ENCODE measurements at regions not wholly inside any gene's neighbourhood (a gene's known extent, or its start where the extent isn't known, plus 50 kb on each side); places are given as distances from the start of the nearest gene placed in this dataset.

DNA sequence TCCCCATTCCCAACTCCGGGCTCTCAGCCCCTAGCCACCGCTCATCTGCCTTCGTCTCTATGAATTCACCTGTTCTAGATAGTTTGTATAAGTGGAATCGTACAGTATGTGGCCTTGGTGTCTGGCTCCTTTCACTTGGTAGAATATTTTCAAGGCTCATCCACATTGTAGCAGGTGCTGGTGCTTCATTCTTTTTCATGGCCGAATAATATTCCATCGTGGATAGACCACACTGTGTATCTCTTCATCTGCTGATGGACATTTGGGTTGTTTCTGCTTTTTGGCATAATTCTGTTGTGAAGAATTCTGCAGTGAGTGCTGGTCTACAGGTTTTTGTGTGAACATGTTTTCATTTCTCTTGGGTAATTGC, 324.2 kb downstream of the SEC14L1 start:
- no peak for DNase-seq

DNA sequence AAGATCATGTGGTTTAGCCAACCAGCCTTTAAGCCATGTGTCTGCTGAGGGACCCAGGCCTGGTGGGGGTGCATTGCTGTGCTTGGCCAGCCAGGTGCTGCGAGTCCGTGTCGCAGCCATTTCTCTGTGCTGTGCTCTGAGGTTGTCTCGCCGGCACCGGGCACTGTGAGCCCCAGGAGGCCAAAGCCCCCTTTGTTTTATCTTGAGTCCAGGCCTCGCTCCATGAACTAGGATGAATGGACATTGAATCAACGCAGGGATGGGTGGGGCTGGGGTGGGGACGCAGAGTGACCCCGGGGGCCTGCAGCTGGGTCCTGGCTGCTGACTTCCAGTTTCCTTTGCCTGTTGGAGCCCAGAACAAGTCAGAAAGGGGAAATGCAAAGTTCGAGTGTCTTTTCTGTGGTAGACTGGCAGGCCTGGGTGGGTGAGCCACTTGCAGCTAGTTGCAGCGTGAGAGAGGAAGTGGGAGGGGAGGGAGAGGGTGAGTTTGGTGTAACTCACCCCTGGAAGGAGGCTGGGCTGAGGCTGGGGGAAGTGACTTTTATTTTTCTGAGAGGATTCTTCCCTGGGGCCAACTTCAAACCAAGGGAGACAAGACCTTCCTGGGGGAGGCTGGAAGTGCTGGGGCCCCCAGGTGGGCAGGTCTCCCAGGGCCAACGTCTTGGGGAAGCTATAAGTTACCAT, 324.7 kb downstream of the SEC14L1 start:
- no peak for DNase-seq

DNA sequence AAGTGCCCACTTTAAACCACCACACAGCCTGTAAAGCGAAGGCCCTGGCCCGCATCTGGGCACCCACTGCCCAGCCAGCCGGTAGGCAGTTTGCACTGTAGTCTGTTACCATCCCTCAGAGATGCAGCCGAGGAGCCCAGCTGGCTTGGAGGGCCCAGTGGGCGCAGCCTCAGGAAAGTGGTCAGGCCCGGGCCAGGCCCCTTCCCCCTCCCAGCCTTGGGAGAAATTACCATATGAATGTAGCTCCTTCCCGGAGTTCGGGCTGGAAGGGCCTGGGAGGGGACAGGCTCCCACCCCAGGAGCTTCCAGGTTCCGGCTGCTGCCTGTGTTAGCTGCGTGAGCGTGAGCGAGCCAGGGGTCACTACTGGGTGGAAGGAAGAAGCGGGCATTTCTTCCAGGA, 325.4 kb downstream of the SEC14L1 start:
- DNase-seq = no peak

DNA sequence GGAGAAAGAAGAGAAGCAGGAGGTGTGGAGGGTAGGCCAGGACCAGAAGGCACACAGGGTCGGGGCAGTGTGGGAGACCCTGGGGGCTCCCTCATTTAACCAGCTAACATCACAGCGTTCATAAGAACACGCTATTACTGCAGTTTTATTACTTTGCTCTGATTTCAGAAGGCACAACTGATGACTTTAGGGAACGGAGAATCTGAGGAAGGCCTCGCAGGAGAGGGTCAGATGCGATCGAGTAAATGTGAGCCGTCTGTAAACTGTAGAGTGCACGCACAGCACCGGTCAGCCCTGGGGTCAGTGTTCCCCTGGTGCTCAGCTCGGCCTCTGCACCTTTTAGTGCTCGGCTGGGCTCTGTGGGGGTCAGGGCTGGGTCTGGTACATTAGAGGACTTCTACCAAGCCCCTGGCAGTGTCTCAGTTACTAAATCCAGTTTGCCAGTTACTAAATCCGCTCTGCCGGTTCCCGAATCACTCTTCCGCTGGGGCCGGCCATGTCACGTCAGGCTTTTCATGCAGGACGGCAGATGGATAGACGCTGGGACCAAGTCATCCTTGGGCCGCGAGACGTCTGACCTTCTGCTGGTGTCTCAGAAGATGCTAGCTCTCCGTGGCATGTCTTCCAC, 325.9 kb downstream of the SEC14L1 start:
- DNase-seq = no peak

DNA sequence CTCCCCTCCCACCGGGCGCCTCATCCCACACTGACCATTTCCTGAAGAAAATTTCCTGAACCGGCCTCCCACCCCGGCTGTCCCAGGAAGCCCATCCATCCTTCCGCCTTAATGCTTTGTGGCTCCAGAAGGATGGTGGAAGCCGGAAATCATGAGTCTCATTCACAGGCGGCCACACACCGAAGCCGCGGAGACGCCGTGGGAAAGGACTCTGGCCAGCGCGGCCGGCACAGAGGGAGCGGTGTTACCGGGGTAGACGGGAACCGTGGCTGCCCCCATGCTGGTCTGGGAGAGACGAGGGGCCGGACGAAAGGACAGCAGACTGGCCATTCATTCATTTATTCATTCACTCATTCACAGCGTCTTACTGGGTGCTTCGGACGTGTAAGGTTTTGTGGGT, 326.8 kb downstream of the SEC14L1 start:
- DNase-seq = no peak

DNA sequence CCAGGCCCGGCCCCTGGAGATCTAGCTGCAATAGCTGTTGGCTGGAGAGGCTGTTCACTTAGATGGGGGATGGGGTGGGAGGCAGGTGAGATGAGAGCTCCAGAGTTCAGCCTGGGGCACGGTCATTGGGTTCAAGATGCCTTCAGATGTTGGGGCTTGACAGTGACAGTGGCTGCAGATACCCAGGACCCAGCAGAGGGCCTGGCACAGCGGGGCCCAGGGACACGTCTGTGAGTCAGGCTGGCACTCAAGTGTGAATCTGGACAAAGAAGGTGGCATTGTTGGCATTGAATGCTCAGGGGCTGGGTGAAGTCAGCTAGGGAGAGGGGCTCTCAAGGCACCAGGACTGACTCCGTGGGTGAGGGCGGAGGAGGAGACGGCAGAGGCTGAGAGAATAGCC, 328.1 kb downstream of the SEC14L1 start:
- DNase-seq = no peak

DNA sequence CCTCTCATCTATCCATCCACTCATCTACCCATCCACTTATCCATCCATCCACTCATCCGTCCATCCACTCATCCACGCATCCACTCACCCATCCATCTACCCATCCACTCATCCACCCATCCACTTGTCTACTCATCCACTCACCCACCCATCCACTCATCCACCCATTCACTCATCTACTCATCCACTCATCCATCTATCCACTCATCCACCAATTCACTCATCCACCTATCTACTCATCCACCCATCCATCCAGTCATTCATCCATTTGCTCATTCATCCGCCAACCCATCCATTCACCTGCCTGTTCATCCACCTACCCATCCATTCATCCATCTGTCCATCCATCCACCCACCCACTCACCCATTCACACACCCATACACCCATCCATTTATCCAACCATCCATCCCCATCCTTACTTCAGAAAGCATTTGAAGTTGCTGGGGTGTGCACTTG, 329.6 kb downstream of the SEC14L1 start:
- no peak for DNase-seq

DNA sequence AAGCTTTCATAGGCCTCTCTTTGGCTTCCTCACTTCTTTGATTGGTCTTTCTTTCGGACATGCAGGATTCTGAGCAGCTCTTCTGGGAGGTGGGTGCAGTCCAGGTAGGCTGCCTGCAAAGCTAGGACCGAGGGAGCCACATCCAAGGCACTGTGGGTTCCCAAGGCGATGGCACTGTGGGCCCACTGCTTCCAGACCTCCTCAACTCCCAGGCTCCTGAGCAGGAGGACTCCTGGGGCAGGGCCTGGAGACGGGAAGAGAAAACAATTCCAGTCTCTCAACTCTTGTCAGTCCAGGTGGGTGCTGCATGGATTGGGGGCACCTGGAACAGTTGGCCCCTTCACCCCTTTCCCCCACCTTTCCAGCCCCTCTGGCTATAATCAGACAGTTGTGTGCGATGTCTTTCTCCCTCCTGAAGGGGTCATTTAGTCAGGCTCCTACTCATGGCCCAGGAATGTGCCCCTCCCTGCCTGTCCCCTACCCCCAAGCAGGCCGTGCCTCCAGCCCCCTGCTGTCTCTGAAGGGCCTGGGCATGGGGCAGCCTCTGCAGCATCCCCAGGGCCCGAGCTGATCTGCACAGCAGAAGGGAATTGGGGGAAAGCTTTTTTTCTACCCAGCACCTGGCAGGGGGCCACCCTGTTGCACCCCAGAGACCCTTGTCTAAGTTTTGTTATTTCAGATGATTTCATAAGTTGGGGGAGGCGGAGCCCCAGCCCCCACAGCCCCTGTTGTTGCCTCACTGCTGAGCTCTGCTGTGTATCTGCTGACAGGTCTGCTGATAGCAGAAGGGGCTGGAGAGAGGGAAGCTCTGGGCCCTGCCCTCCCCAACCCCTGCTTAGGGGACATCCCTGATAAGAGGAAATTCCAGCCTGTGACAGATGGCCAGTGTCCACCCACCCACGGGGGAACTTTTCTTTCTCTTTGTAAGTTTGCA, 330.3 kb downstream of the SEC14L1 start:
- no peak for DNase-seq

DNA sequence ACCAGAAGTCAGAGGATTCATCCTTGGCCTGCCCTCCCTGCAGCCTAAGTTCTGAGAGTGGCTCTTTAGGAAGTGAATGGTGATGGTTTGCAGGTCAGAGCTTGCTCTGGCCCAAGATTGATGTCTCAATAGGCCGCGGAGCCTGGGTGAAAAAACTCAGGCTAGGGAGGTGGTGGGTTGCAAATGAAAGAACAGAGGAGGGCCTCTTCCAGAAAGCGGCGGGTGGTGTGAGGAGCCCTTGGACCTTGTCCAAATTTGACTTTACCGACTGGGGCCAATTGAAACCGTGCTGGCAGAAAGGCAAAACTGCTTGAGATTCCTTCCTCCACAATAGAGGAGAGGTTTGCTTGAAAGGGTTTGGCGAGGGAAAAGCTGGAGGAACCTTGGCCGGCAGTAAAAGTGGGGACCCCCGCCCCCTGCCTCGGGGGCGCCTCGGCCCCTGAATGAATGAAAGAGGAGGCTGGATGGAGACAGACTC, 331.3 kb downstream of the SEC14L1 start:
- DNase-seq = peak; percentile 88

DNA sequence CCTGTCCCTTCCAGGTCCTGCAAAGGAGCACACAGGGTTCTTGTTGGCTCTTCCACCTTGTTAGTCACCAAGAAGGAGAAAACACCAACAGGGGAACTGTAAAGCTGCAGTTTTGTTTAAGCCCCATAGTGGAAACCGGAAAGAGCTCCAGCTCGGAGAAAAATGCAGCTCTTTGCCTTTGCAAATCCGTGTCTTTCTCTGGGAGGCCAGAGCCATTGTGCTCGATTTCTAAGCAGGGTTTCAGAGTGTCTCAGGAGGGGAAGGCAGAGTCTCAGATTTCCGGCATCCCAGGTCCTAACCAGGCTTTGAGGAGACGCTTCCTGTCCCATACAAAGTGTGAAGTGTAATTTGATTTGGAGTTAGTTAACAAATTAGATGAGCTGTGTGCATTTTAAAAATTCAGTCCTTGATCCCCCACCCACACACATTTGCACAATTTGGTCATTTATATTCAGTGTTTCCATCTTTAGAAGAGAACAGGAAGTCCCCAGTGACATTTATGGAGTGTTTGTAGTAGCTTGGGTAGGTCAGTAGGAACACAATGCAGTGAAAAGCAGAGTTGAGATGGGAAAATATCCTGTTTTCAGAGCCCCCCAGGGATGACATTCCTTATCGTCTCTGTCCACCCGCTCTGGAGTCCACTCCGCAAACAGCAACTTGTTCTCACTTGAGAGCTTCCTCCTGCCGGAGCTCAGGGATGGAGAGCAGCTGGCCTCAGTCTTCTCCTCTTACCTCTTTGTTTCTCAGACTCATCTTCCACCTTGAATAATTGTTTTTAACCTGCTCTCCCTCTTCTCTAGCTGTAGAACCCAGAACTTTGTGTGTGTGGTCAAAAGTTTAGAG, 331.9 kb downstream of the SEC14L1 start:
- no peak for DNase-seq

DNA sequence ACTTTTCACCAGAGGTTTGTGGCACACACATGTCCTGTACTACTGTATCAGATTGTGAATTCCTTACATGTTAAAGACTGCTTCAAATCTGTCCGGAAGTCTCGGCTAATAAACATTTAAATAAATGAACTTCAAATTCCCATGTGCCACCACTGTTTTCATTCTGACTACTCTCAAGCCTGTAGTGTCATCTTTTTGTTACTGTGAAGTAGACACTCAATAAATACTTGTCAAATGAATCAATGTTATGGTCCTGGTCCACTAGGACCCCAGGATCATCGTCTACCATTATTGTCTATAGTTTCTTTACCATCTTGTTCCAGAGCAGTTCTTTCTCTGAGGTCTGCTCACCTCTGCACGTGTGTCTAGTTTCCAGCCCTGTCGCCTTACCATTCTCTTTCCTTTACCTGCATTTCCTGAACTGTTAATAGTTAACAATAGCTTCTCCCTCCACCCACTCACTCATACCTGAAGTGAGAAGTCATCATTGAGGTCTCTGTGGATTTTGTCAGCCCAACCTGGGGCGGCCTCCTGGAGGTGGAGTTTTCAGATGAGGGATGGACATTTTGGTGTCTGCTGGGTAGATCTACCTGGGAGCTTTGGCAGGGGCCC, 333.0 kb downstream of the SEC14L1 start:
- DNase-seq = no peak

DNA sequence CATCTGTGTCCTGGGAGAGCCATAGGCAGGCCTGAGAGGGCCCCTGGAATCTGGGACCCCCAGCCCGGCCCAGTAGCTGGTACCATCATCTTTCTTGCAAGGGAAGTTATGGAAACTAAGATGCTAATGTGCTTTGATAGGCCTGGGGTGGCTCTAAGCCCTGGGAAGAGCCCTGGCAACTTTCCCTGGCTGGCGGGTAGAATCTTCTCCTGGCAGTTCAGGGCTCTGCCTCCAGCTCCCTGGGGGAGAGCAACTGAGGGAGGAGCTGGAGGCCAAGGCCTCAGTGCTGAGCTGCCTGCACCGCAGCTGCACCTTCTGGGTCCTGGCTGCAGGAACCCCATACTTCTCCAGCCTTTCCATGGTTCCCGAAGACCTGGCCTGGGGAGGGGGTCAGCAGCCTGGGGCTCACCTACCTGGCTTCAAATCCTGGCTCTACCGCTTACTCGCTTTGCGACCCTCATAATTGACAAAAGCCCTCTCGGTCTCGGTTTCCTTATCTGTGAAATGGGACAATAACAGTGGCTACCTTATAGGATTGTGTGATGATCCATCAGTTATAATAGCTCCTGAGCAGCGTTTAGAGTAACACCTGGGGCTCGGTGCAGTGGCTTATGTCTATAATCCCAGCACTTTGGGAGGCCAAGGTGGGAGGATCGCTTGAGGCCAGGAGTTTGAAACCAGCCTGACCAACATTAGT, 333.7 kb downstream of the SEC14L1 start:
- DNase-seq = no peak

DNA sequence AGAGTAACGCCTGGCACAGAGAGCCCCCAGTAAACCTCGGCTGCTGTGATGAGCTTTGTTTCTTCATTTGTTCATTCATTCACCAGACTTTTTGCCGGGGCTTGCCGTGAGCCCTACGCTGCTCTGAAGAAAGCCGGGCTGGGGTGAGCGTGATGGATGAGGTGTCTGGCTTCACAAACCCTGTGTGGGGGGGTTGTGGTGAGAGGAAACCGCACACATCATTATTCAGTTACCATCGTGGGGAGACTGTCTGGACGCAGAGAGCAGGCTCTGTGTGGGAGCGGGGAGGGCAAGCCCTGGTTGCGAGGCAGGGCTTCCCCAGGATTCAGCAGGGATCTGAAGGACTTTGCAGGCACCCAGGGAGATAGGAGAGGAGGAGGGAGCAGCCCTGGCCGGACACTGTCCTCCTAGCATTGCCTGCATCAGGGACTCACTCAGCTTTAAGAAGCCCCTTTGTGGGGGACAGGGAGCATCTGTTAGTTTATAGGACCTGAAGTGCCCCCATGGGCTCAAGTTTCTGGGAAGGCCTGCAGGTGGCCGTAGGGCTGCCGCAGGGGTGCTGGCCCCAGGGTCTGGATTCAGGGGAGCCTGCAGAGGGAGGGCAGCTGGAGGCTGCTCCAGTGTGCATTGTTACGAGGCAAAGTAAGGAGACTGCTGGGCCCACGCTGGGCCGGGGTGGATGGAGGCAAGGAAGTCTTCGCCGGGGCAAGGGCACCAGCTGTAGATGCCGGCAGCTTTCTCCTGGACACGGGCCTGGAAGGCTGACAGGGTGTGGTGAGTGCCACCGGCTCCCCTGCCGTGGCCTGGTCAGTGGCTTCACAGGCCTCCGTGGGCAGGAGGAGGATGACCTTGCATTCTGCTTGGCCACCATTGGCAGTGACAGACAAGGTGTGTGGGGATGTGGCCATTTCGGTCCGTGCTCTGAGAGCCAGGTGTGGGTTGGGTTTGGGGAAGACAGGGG, 334.5 kb downstream of the SEC14L1 start:
- no peak for DNase-seq

DNA sequence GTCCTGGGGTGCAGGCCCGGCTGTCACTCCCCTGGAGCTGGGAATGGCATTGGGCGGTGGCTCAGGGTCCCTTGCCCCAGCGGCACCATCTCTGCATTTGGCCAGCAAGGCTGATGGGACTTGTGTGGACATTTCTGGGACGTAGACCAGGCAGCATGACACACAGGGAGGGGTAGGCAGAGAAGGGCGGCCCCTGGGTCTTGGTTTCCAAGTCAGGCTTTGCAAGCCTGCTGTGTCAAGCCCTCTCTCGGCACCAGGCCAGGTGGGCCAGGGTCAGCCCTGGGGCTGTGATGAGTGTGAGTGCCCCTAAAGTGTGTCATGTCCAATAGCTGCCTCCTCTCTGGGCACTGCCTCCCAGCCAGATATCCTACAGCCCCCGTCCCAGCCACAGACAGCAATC, 335.2 kb downstream of the SEC14L1 start:
- DNase-seq = no peak

DNA sequence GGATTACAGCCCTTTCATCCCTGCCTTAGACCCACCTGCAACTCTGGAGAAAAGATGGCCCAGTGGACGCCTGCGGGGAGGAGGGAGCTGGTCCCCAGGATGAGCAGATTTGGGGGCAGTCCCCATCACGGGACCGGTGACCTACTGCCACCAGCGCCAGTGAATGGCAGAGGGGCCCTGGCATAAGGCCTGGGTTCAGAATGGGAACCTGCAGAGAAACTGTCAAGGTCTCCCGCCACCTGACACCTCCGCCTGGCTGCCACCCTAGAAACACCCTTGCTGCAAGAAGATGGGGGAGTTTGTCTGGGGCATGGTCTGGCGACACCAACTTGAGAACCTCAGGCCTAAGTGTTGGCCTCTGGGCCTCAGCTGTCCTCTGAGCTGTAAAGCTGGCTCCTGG, 335.7 kb downstream of the SEC14L1 start:
- DNase-seq = no peak

DNA sequence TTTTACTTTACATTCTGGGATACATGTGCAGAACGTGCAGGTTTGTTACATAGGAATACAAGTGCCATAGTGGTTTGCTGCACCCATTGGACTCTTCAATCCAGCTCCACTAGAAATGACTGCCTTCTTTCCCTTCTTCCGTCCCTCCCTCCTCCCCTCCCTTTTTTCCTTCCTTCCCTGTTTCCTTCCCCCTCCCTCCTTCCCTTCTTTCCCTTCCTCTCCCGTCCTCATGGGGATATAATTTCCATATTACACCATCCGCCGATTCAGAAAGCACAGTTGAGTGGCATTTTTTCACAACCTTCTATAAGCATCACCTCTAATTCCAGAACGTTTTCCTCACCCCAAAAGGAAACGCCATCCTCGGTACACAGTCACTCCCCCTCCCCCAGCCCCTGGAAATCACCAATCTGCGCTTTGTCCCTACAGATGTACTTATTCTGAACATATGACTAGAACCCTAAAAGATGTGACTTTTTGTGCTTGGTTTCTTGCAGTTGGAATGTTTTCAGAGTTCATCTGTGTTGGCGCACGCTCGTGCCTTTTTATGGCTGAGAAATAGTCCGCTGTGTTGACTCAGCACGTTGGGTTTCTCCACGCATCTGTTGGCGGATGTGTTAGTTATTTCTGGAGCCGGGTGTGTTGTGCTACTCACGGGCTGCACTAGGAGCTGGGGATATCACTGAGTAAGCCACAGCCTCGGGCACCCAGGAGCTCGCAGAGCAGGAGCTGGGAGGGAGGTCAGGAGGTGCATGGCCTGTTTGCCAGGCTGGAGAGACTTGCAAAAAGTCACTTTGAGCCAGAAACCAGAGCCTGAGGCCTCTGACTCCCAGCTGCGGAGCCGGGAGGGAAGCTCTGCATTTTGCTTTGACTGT, 336.4 kb downstream of the SEC14L1 start:
- DNase-seq = no peak

DNA sequence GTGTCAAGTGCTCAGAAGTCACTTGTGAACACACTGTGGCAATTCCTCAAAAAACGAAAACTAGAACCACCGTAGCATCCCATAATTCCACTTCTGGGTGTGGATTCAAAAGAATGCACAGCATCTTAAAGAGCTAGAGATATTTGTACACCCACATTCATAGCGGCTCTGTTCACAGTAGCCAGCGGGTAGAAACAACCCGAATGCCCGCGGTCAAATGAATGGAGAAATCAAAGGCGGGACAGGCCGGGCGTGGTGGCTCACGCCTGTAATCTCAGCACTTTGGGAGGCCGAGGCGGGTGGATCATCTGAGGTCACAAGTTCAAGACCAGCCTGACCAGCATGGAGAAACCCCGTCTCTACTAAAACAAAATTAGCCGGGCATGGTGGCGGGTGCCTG, 337.5 kb downstream of the SEC14L1 start:
- DNase-seq = no peak

DNA sequence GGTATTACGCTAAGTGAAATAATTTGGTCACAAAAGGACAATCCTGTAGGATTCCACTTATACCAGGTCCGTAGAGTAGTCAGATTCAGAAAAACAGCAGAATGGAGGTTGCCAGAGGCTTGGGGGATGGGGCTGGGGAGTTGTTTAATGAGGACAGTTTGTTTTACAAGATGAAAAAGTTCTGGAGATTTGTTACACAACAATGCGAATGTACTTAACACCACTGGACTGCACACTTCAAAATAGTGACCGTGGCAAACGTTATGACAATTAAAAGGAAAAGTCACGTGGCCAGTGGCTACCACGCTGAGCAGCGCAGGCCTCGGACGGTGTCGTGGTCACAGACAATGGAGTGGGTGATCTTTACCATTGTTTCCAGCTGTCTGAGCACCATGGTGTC, 338.1 kb downstream of the SEC14L1 start:
- no peak for DNase-seq
